Brain pericyte (primary cell): ENCODE measurements at regions not wholly inside any gene's neighbourhood (a gene's known extent, or its start where the extent isn't known, plus 50 kb on each side); places are given as distances from the start of the nearest gene placed in this dataset.

Experiments
- DNase-seq: peaks from one replicate; pipeline ENCODE4 v3.0.0-alpha.2; 2012; ENCODE audit warnings: low read depth, low spot score

DNA sequence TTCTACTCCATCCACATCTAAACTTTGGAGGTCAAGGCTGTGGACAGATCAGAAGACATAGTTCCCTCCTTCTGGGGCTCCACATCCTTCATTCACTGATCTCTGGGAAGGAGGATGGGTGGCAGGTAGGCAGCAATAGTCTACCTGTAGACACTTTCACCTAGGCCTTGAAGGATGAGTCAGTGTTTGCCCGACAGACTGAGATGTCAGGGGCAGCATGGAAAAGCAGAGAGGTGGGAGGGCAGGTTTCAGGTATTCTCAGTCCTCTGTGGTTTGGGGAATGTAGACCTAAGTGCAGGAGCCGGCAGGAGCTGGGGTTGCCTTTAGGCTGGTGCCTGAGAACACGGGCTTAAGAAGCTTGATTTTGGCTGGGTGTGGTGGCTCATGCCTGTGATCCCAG, 171.9 kb upstream of the ZNF267 start:
- no peak for DNase-seq

DNA sequence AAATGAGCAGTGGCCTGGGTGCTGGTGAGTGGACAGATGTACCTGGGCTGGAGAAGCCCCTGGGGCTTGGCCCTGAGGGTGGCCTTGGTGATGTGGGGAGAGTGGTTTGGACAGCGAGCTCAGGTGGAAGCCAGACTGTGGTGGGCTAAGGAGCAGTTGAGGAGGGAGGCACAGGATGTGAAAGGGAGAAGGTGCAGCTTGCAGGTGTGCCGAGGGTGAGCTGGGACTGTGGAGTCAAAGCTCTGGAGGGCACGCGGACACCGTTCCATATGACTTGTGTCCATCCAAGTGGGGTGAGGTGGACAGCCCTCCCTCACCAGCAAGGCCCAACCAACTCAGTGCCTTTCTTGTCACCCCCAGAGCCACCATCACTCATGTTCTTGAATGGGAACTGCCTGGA, 170.8 kb upstream of the ZNF267 start:
- no peak for DNase-seq

DNA sequence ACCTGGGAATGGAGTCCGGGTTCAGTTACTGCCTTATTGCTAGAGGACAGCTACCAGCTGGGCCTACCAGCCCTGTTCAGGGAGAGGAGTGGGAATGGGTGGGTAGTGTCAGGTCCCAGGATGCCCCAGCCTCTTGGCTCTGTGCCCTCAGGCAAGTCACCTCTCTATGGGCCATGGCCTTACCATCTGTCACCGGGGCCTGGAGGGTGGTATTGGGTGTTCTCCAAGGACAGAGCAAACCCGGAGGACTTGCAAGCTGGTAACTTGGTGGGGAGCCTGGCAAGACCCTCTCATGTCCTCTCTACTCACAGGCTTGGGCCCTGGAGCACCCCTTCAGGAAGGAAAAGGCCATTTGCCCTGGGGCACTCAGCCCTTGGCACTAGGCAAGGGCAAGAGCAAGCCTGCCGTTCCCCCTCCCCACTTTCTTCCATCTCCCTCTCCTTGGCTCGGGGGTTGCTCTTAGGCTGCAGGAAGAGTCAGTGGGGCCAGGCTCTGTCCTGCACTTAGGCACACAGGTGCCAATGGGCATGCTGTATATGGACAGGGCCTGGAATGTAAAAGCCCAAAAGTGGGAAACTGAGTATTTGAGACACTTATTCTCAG, 170.0 kb upstream of the ZNF267 start:
- no peak for DNase-seq

DNA sequence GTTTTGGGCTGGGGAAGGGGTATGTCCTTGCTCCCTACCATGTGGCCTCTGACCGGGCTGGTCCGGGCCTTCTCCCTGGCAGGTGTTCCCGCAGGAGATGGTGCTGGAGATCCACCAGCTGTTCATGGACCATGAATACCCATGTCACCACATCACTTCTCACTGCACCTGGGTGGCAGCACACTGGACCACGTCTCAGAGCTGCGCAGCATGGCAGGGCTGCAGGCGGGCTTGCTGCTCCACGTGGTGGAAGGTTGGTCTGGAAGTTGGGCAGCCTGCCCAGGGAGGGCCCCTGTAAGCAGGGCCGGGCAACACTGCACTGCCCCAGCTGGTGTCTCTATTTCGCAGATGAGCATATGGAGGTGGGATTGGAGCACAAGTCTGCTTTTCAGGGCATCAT, 169.5 kb upstream of the ZNF267 start:
- no peak for DNase-seq

DNA sequence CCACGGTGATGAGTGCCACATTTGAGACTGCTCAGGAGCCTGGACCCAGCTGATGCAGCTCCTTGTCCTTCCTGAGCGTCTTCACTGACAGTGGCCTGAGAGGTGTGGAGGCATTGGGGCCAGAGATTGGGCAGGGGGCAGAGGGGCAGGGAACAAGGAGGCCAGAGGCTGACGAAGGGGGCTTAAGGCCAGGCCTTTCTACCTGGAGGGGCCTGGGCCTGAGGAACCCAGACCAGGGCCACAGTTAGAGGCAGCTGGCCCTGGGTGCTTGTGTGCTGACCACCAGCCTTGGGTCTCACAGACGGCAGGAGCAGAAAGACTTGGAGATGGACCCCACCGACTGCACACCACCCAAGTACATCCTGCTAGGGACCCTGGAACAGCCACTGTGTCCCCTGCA, 168.2 kb upstream of the ZNF267 start:
- no peak for DNase-seq

DNA sequence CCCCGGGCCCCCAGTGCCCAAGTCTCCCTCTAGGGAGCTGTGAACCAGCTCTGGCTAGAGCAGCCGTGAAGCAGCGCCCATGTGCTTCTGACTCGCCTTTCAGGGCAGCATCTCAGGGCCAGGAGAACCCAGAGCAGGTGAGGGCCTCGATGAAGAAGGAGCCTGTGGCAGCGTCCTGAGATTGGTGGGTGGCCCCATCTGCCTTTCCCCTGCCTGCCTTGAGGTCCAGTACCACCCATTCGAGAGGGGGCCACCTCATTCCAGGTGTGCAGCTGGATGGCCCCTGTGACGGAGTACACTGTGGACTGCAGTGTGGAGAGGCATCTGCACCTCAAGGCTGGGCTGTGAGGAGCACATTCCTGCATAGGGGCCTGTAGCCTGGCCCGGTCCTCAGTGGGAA, 167.3 kb upstream of the ZNF267 start:
- no peak for DNase-seq

DNA sequence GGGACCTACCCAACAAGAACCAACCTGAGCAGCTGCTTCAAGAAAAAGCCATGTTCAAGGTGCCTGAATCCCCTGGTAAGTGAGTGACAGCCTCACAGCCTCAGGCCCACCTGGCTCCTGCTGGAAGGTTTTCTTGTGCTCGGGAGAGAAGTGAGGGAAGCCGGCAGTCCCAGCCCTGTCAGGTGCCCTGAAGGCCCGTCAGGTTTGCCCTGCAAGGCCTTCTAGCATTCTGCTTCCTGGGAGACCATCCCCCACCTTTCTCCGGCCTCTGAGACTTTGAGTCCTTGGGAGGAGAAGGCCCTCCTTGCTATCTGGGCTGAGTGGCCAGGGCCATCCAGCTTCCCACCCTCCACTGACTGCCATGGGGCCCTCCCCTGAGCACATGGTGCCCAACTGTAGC, 166.7 kb upstream of the ZNF267 start:
- no peak for DNase-seq

DNA sequence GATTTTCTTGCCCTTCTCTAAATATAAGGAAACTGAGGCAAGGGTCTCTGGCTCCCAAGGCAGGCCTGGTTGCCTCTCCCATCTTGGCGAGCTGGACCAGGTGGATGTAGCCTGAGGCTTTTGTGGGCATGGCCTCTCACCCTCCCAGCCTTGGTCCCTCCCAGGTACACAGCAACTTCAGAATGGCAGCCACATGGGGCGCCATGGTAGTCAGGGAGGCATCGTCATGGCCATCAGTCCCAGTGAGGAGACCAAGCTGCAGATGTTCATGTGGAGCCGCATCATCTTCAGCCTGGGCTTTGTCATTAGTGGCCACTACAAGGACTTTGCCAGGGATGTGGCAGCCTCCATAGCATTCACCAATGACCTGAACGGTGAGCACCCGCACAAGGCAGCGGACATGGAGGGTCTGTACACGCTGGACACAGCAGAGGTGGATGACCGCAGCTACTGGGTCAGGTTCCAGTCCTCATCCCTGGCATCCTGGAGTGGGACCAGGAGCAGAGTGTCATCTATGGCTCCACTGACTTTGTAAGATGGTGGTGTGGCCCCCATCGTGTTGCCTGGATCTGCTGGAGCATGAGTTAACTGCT, 165.8 kb upstream of the ZNF267 start:
- no peak for DNase-seq

DNA sequence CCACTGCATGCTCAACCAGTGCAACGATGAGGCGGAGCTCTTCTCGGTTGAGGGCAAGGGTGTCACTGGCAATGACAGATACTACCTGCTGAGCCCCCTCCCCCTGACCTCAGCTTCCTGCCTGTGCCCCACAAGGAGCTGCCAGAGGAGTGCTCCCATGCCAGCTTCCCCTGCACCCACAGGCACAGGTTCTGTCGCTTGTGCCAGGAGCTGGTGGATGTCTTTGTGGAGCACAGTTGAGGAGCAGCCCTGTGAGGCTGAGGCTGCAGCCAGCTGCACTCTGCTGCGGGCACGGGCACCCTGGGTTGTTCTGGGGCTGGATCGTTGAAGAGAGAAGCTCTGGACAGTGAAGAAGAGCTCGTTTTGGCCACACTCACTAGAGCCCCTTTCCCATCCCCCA, 165.3 kb upstream of the ZNF267 start:
- DNase-seq, result no peak

DNA sequence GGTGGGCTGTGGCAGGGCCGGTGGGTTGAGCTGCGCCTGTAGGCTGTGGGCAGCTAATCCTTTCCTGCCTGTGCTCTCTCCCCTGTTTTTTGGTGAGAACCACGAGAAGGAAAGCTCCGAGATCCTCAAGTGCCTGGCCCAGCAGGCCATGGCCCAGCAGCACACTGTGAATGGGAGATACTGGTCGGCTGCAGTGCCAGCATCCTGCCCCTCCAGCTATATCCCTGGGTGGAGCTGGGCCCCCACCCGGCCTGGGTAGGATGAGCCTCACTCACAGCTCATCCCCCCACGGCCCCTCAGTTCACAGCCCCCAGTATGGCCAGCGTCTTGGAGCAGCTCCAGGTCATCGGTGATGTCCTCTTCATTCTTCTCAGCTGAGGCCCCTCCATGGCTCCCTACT, 164.4 kb upstream of the ZNF267 start:
- DNase-seq, result no peak

DNA sequence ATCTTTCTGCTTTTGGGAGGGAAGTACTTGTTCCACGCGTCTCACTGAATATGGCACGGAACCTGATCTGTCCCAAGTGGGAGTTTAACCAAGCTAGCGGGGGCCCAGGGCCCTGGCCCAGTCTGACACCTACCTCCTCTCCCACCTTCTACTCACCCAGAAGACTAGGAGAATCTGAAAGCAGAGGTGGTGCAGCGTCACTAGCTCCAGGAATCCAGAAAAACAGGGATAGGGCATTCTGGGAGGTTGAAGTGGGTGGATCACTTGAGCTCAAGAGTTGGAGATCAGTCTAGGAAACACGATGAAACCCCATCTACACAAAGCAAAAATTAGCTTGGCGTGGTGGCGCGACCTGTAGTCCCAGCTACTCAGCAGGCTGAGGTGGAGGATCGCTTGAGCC, 163.5 kb upstream of the ZNF267 start:
- DNase-seq, result no peak

DNA sequence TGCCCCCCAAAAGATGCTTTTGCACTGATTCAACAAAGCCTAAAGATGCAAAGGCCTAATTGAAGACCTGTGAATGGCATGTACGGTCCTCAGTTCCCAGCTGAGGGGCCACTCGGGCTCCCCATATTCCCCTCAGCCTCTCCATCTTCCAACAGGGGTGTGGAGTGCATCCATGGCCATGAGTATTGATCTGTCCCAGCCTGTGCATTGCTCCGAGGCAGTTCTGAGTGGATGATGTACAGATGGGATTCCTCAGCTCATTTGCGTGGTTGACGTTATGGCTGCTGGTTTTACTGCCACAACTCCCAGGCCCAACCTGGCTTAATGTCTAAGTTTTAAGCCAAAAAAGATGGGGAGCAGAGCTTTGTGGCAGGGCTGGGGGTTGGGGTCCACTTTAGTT, 162.7 kb upstream of the ZNF267 start:
- DNase-seq, result no peak

DNA sequence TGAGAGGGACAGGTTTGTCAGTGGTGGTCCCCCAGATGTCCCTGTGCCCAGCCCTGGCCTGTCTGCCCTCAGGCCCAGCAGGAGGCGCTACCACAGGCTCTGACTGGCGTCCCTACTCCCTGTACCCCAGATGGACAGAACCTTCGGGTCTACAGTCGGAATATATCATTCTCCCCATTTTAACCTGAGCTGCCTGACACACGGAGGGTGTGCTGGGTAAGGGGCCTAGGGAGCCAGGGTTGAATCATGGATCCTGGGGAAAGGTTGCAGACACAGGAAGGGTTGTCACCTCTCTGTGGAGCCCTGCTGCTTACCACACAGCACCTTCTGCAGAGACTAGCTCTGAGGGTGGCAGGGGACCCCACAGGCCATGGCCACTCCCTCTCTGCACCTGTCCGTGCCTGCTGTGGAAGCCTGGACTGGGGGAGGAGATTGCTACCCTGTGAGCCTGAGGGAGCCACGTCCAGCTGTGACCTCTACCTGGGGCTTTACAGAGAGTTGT, 162.2 kb upstream of the ZNF267 start:
- DNase-seq, result no peak

DNA sequence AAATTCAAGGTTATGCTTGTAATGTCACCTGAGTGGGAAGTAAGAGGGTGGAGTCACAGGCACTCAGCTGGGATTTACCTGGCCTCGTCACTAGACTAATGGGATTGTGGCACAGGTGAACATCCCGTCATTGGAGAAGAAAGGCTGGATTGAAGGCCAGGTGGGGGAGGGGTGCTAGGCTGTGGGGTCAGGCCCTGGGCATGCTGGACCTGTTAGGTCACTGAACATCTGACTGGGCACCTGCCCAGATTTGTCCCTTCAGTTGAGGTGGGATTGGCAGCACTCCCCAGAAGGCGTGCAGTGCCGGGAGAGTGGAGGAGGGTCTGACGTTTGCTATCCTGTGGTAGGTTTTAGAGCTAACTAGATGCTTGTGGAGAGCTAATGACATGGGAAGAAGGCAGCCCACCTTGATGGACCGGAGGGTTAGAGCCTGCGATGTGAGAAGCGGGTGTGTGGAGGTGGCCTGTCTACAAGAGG, 161.5 kb upstream of the ZNF267 start:
- DNase-seq, result no peak

DNA sequence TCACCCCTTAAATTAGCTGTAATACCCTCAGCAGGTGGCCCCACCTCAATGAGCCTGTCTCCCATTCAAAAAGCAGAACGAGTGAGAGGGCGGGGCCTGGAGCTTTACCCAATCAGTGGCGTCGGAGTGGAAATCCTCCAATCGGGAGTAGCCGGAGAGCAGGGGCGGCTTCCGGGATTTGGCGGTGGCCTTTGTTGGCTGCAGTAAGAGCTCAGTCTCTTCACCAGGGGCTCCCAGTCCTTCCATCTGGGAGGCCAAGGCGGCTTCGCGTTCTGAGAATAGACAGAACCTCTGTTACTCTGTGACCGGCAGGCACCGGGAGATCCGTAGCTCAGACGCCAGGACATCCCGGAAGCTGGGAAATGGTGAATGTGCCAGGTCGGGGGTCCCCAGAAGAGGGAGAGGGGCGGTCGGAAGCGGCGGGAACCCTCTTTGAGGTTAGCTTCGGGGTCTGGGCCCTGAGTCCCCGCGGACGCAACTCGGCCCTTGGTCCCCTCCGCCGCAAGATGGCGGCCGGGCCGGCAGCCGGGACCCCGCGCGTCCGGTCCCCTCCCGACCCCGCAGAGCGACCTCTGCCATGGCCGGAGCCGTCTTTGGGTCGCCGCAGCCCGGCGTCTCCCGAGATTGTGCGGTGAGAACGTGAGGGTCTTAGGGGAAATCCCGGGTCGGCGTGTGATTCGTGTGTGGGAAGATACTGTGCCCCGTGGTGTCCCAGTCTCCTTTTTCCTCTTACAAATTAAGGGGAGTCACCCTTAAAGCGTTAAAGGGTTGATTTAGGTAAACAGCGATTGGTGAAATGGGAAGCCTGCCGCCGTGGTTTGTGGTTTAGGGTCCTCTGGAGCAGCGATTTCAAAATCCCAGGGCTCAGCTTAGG, 160.3 kb upstream of the ZNF267 start:
- DNase-seq, result peak; percentile 49

DNA sequence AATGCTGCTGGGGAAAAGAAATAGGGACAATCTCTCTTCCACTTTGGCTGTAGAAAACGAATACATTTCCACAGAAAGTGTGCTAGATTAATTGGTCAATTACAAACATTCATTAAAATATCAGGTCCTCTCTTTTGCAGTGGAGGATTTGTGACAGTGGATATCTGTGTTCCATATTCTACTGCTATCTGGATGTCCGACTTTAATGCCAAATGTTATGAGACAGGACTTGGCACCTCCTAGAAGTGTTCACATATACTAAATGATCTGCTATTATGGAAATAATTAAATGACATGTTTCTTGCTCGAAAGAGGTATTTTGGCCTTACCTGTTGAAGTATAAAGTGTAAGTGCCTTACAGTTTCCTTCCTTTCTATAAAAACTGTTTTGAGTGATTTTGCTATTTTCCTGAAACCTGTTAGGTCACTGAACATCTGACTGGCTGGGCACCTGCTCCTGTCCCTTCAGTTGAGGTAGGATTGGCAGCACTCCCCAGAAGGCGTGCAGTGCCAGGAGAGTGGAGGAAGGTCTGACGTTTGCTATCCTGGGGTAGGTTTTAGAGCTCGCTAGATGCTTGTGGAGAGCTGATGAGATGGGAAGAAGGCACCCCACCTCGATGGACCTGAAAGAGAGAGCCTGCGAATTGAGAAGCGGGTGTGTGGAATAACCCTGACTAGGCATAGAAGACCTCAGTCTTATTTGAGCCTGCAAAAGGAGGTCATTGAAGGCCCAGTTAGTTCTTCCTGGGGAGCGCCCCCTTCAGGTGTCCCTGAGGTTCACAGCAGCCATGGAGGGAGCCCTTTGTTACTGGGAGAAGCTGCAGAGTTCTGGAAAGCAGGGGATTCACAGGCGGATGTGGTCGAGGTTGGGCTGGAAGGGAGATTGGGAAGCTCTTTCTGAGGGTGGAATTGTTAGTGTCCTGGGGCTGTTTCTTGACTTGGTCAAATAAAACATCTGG, 159.4 kb upstream of the ZNF267 start:
- no peak for DNase-seq

DNA sequence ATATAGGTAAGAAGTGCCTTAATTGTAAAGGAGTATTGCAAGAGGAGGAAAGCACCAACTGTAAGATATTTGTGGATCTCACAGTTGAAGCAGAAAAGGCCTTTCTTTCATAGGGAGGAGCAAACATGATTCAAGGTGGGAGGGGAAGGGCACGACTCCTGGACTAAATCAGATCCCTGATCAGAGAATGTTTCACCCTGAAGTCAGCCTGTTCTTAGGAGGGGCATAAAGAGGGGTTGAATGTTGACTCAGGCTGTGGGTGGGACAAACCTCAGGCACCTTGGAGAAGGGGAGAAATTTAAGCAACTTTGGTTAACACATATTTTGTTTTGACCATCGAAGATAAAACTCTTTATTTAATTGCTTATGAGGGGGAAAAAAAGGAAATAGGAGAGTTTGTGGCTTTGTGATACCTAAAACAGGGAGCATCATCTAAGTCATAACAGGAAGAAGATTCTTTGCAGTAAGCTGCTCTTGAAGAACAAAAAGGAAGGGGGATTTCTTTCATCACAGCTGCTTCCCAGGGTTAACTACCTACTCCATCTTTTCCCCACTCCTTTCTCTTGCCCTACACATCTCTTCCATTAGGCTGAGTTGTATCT, 158.6 kb upstream of the ZNF267 start:
- no peak for DNase-seq

DNA sequence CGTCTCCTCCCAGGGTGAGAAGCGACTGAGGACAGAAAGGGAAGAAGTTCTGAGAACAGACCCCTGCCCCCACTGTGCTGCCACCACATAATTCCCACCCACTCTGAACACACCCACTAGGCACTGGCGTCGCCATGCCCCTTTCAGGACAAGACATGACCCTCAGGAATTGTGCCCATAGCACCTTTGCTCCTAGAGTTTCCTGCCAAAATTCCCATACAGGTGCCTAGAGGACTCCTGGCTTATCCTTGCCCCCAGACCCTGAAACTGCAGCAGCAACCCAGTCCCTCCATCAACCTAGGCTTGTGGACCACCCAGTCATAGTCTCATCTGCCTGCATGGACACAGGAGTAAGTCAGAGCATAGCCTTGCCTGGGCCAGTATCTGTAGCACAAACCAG, 157.7 kb upstream of the ZNF267 start:
- no peak for DNase-seq

DNA sequence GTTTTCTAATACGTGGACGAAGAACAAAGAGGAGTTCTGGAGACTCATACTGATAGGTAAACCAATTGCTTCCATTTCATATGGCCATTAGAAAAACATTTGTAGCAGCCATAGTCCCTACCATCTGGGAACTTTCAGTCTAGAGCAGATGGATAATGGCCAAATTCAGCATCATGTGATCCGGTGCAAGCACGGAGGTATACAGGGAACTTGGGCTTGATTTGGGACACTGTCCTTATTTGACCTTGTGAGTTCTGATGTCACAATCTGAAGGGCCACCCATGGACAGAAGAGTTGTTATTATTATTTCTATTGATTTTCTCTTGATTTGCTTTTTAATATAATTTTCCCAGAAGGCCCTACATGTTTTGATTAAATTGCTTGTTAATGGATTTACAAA, 154.6 kb upstream of the ZNF267 start:
- no peak for DNase-seq

DNA sequence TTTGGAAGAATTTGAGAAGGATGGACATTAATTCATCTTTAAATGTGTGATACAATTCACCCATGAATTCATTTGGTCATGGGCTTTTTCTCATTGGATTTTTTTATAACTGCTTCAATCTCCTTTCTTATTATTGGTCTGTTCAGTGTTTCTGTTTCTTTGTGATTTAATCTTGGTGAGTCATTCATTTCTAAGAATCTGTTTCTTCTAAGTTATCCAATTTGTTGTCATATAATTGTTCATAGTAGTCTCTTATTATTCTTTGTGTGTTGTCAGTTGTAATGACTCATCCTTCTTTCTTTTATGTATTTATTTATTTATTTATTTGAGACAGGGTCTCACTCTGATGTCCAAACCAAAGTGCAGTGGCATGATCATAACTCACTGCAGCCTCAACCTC, 146.1 kb upstream of the ZNF267 start:
- no peak for DNase-seq

DNA sequence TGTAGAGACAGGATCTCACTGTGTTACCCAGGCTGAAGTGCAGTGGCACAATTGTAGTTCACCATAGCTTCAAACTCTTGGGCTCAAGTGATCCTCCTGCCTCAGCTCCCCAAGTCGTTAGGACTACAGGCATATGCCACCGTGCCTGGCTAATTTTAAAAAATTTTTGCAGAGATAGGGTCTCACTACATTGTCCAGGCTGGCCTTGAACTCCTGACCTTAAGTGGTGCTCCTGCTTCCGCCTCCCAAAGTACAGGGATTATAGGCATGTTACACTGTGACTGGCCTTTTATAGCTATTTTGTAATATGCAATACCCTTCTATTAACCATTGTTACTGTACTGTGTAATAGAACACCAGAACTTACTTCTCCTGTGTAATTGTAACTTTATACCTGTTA, 139.3 kb upstream of the ZNF267 start:
- no peak for DNase-seq
